ENCODE measurements at regions not wholly inside any gene's neighbourhood (a gene's known extent, or its start where the extent isn't known, plus 50 kb on each side); places are given as distances from the start of the nearest gene placed in this dataset.

DNA sequence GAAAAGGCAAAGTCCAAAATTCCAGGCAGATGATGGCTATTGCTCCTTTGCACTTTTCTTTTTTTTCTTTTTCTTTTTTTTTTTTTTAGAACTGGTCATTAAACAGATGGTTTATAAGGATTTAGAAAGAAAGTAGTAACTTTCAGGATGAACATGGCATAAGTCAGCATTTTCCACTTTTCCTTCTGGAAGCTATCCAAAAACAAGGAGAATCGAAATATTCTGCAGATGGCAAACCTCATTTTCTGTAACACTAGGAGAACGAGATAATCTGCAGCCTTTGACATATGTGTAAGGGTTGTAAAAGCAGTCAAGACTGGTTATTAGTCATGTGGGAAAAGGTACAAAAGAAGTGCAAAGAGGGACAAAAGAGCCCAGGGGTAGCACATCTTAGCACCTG lies 69.1 kb upstream of the PUM3 start:
- DNase-seq: no peak

DNA sequence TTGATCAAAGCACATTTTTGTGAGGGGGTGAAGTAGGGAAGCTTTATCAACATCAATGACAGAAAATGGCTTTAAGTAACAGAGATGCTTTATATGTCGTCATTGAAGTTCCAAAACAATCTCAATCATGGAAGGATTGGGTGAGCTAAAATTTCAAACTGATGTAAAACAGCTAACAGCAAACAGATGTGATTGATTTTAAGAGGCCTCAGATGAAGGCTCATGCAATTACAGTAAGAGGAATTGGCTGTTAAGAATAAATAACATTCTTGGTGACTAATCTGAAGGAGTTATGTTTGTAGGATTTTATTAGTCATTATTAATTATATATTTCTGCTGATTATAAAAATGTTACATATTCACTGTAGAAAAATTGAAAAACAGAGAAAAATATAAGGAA lies 63.5 kb upstream of the PUM3 start:
- DNase-seq: no peak

GRCh38 chr9:2904242-2904930 lies 60.5 kb upstream of the PUM3 start:
- no peak for DNase-seq
